ENCODE measurements at regions not wholly inside any gene's neighbourhood (a gene's known extent, or its start where the extent isn't known, plus 50 kb on each side); places are given as distances from the start of the nearest gene placed in this dataset.
A peak's percentile ranks its signal among the peaks of the same experiment; 100 is the strongest.
"Not testable (repeated sequence)": the region's sequence is repeated elsewhere in the genome, so short reads cannot be mapped to it uniquely, and the experiment has no call there.

- DNase-seq: peak; percentile 98
These were observed 296.6 kb downstream of the PTPRC start for GRCh38 chr1:198935306-198935921.

- DNase-seq: no peak
These were observed 297.7 kb downstream of the PTPRC start for GRCh38 chr1:198936371-198937083.

DNA sequence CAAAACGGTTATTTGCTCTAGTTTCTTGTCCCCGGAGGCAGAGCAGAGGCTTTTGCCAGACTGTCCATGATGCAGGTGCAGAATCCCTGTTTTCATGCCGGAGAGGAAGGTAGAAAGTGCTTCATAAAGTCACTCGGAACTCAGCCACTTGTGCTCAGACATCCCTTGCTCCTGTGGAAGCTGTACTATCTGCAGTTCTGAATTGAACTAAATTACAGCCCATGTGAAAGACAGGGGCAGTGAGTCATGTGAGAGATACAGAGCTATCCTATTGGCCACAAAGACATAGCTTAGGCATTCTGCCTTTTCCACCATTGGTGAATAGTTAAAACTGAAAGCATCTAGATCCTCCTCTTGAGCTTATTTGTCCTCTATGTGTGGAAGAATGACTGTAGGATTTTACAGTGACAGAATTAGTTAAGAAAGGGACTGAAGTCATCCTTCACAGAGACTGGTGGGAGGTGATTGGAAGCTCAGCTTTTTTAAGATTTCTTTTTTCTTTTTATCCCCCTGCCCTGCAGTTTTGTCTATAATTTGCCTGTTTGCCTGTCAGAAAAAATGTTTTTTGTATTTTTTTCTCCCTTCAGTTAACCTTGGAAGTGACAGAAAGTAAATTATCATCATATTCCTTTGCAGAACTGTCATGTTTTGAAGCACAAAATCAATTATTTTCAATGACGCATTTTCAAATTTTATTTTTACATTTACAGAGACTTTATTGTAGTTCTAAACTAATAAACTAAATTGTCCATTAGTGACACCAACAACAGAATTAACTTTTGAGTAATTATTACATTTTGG lies 298.6 kb downstream of the PTPRC start:
- DNase-seq: peak; percentile 88

GRCh38 chr1:198939286-198939685 lies 300.4 kb downstream of the PTPRC start:
- DNase-seq: no peak

- no peak for DNase-seq
These were observed 301.1 kb downstream of the PTPRC start for GRCh38 chr1:198939956-198940355.

- DNase-seq: no peak
These were observed 303.6 kb downstream of the PTPRC start for GRCh38 chr1:198942466-198942865.

DNA sequence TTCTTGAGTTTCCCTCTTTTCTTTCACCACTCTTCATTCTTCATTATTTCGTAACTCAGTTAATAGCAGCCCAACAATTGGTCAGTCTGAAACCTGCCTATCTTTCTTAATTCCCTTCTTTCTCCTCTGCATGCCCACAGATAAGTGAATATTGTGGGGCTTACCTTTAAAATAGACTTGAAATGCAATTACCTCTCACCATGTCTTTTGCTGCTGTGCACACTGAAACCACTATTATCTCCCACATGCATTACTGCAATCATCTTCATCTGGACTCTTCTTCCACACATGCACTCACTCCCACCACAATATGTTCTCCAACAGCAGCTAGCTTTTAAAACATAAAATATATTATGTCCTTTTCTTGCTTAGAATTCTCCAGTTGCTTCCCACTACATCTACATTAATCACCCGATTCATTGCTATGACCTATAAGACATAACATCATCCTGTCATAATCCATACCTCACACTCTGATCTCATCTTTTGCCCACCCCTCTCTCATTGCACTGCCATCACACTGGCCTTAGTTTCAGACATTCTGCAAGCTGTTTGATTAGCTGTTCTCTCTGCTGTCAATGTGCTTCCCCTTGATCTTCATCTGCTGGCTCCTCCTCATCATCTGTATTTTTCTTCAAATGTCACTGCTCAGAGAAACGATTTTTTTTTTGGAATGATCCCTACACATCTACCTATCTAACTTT lies 304.8 kb downstream of the PTPRC start:
- DNase-seq: no peak

- DNase-seq: no peak
These were observed 308.6 kb downstream of the PTPRC start for GRCh38 chr1:198947456-198947855.

DNA sequence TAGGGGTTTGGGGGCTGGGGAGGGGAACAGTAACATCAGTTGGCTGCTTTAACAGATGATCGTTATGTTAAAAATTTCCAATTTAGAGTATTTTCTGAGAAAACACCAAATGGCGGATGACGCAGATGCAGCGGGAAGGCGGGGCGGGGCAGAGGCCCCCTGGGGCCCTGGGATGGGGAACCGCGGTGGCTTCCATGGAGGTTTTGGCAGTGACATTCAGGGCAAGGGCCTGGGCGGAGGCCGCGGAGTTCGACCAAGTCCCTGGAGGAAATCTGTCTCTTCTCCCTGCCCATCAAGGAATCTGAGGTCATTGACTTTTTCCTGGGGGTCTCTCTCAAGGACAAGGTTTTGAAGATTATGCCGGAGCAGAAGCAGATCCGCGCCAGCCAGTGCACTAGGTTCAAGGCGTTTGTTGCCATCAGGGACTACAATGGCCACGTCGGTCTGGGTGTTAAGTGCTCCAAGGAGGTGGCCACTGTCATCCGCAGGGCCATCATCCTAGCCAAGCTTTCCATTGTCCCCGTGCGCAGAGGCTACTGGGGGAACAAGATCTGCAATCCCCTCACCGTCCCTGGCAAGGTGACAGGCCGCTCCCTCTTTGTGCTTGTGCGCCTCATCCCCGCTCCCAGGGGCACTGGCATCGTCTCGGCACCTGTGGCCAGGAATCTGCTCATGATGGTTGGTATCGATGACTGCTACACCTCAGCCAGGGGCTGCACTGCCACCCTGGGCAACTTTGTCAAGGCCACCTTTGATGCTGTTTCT lies 310.2 kb downstream of the PTPRC start:
- no peak for DNase-seq

DNA sequence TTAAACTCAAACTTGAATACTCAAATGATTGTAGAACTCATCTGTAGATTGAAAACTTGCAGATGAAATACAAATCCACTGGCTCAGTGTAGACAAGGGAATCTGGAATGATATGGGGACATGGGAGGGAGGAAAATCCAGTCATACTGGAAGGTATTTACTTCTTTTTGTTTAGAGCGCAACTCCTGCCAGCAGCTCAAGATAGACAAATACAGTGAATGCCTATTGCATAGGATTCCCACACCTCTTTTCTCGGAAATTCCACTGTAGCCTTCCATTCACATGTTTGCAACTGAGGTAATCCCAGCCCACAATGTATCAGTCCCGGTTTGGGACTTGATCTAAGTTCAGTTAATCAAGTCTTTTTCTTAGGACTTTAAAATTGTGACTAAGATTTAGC lies 311.2 kb downstream of the PTPRC start:
- DNase-seq: no peak

- no peak for DNase-seq
These were observed 316.2 kb downstream of the PTPRC start for GRCh38 chr1:198955085-198955484.

DNA sequence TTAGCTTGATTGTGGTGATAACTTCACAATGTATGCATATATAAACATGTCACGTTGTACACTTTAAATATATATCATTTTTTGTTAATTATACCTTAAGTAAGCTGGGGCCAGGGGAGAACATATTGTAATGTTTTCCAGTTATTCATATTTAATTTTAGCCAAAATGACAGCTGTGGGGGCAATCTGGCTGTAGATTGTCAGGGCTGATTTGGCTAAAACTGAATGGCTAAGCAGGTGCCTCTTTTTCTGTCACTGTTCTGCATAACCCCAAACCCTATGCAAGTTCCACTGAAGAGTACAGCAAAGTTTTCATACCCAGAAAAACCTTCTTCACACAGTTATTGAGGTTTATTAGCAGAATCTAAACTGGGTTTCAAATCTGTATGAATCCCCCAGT lies 318.2 kb downstream of the PTPRC start:
- DNase-seq: no peak

DNA sequence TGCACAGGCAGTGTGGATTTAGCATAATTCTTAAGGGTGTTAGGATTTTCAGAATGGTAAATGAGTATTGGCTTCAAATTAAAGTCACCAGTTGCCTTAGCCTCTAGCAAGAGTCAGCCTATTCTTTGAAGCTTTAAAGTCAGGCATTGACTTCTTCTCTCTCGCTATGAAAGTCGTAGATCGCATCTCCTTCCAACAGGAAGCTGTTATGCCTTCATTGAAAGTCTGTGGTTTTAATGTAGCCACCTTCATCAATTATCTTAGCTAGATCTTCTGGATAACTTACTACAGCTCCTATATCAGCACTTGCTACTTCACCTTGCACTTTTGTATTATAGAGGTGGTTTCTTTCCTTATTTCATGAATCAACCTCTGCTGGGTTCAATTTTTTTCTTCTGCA lies 320.2 kb downstream of the PTPRC start:
- no peak for DNase-seq

GRCh38 chr1:198959676-198960075 lies 320.8 kb downstream of the PTPRC start:
- no peak for DNase-seq

DNA sequence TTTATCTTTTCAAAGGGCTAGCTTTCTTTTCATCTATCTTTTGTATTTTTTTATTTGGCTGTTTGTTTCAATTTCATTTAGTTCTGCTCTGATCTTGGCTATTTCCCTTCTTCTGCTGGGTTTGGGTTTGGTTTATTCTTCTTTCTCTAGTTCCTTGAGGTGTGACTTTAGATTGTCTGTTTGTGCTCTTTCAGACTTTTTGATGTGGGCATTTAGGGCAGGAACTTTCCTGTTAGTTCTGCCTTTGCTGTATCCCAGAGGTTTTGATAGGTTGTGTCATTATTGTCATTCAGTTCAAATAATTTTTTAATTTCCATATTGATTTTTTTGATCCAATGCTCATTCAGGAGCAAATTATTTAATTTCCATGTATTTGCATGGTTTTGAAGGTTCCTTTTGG lies 325.0 kb downstream of the PTPRC start:
- not testable (repeated sequence) for DNase-seq

DNA sequence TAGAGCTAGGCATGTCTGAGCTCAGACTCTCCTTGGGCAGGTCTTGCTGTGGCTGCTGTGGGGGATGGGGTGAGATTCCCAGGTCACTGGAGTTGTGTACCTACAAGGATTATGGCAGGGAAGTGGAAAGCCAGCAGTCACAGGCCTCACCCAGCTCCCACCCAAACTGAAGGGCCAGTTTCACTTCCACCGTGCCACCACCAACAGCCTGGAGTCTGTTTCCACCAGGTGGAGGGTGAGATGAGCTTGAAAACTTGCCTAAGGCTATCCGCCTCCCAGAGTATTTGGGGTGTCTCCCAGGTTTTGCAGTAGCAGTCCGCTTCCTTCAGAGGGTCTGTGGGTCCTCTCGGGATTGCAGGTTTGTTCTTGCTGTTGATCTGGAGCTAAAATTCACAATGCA lies 327.7 kb downstream of the PTPRC start:
- DNase-seq: no peak

- DNase-seq: no peak
These were observed 328.7 kb downstream of the PTPRC start for GRCh38 chr1:198967566-198967965.

GRCh38 chr1:198968866-198969265 lies 330.0 kb downstream of the PTPRC start:
- DNase-seq: no peak

- DNase-seq: no peak
These were observed 331.1 kb downstream of the PTPRC start for GRCh38 chr1:198969981-198970380.

GRCh38 chr1:198970916-198971315 lies 332.1 kb downstream of the PTPRC start:
- no peak for DNase-seq

GRCh38 chr1:198977909-198978308 lies 339.1 kb downstream of the PTPRC start:
- no peak for DNase-seq

DNA sequence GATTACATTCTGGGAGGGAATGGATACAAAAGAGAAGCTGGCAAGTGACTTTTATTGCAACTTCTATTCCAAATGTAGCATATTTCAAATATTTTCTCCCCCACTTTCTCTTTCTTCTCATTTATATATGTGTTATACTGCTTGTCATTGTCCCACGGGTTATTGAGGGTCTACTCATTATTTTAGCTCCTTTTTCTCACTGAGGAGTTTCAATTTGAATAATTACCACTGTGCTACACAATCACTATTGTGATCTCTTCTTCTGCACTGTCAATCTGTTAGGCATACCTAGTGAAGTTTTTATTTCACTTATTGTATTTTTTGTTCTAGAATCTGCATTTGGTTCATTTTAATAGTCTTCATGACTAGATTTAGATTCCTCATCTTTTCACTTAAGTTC lies 339.7 kb downstream of the PTPRC start:
- no peak for DNase-seq

DNA sequence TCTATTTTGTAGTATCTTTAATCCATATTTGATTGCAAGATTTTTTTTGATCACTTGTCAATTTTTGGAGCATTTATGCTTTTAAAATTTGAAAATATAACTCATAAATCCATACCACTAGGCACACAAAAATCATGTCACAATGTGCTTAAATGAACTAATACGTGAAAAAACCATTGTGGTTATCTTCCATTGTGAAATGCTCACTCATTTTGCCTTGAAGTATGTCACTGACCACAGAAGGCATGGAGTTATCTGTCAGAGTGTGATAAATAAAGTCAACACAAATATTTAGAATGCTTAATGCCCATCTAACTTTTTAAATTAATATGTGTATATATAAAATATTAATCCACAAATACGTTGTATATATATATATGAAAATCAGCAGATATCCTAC lies 347.2 kb downstream of the PTPRC start:
- no peak for DNase-seq
